Esophagus squamous epithelium (tissue), 5 donors: ENCODE measurements at regions not wholly inside any gene's neighbourhood (a gene's known extent, or its start where the extent isn't known, plus 50 kb on each side); places are given as distances from the start of the nearest gene placed in this dataset.
"Not testable (repeated sequence)": the region's sequence is repeated elsewhere in the genome, so short reads cannot be mapped to it uniquely, and the experiment has no call there.

Experiments used
- DNase-seq: peaks from one replicate; lab custom pipeline; 2025; lab: John Stamatoyannopoulos, UW
- H3K27ac ChIP-seq, 4 donors: fragments of 200-600 bp; sonication (generic); one replicate each; pipeline ENCODE4 v1.5.1; 2016 to 2019; ENCODE audit warnings: mild to moderate bottlenecking in 1 of 4
- H3K27me3 ChIP-seq, 4 donors: fragments of 200-600 bp; sonication (generic); 1 replicate in 3 of 4; 2 replicates in 1 of 4; pipeline versions ENCODE4 v1.5.1 to v1.6.0; 2017 to 2021; ENCODE audit warnings: antibody characterized with exemption in 1 of 4
- H3K36me3 ChIP-seq, 3 donors: fragments of 200-600 bp; sonication (generic); one replicate each; pipeline ENCODE4 v1.5.1; 2016 to 2019
- H3K4me1 ChIP-seq, 3 donors: fragments of 200-600 bp; sonication (generic); one replicate each; pipeline ENCODE4 v1.5.1; 2017 to 2019
- H3K4me3 ChIP-seq, 4 donors: fragments of 200-600 bp; sonication (generic); 1 replicate in 3 of 4; 2 replicates in 1 of 4; pipeline ENCODE4 v1.5.1; 2016 to 2019; ENCODE audit warnings: mild to moderate bottlenecking in 2 of 4, moderate library complexity in 1 of 4
- H3K9me3 ChIP-seq, 3 donors: fragments of 200-600 bp; sonication (generic); one replicate each; pipeline ENCODE4 v1.5.1; 2016 to 2019
- CTCF ChIP-seq, 6 experiments: fragments of 450-650 bp in 4 of 6; fragments of 200-600 bp in 2 of 6; sonication (generic) in 2 of 6; IDR thresholded peaks; one replicate each; pipeline ENCODE4 v1.5.1; 2016 to 2019; ENCODE audit warnings: antibody characterized with exemption in 6 of 6, mild to moderate bottlenecking in 4 of 6, moderate library complexity in 4 of 6
- POLR2A ChIP-seq, 4 donors: fragments of 450-650 bp; IDR thresholded peaks; one replicate each; pipeline ENCODE4 v1.6.1; 2017; ENCODE audit warnings: antibody characterized with exemption in 4 of 4, mild to moderate bottlenecking in 4 of 4, moderate library complexity in 3 of 4
- WGBS, 2 donors: methylation state at CpG; one replicate each; pipeline ENCODE4 v1.1.5; 2018; 5-methylcytosine and 5-hydroxymethylcytosine counted together
- intact Hi-C: fragments of 100-400 bp; cut with DNase I; formaldehyde crosslinking; loops from one replicate; pipeline ENCODE4 v1.15.0; 2022
- donor health status: DM: yes; HTN: yes; CAD: no.

- Histone ChIP-seq H3K4me1 (no peaks in the 10 kb centered on the region), H3K4me3 (no peak overlapping the region), H3K27me3 (no peaks in the 10 kb centered on the region), H3K9me3 (no peaks in the 10 kb centered on the region), H3K36me3 (no peaks in the 10 kb centered on the region), H3K27ac (no peak overlapping the region)
- no peak for DNase-seq
- TF ChIP-seq CTCF (IDR thresholded peaks at IDR 0.05) (no peak), POLR2A (IDR thresholded peaks at IDR 0.05) (no peak)
- WGBS, 2 donors = 73 to 82% methylated on average over 1 of the region's 1 CpG
- intact Hi-C loops = no loop called here
Measured at GRCh38 chr2:183964565-183964964, 633.8 kb upstream of the ZNF804A start.

- 88 to 94% methylated on average over 6 of the region's 6 CpGs for WGBS, 2 donors
Measured at GRCh38 chr2:183967756-183968155, 630.6 kb upstream of the ZNF804A start.

GRCh38 chr2:183975676-183976075, 622.7 kb upstream of the ZNF804A start:
- H3K9me3 ChIP-seq, H3K27me3 ChIP-seq, intact Hi-C loops, H3K27ac ChIP-seq, H3K4me1 ChIP-seq, DNase-seq, H3K36me3 ChIP-seq, H3K4me3 ChIP-seq: not testable (repeated sequence)
- 85 to 88% methylated on average over 6 to 7 of the region's 8 CpGs for WGBS, 2 donors

More at GRCh38 chr2:183967756-183968155, 630.6 kb upstream of the ZNF804A start:
- H3K4me3 ChIP-seq = no peak overlapping the region
- no peaks in the 10 kb centered on the region for H3K4me1 ChIP-seq
- DNase-seq = no peak
- TF ChIP-seq CTCF (IDR thresholded peaks at IDR 0.05) (no peak), POLR2A (IDR thresholded peaks at IDR 0.05) (no peak)
- no peaks in the 10 kb centered on the region for H3K27me3 ChIP-seq
- no peak overlapping the region for H3K27ac ChIP-seq
- H3K36me3 ChIP-seq = no peaks in the 10 kb centered on the region
- no peaks in the 10 kb centered on the region for H3K9me3 ChIP-seq
- intact Hi-C loops = no loop called here

DNA sequence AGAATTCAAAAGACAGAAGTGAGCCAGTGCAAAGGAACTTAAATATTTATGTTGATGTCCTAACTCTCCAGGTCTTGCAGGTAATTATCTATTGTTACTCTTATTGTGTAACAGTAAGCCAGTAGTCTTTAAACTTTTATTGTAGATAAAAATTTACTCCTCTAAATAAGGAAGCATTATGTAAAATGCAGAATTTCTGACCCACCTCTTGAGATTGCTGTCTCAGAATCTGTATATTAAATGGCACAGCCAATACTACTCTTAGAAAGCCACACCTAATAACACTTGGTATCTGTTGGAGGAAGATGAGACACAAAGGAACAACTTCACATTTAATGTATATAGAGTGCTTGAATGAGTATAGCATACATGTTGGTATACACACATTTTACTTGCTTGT, 613.5 kb upstream of the ZNF804A start:
- no peaks in the 10 kb centered on the region for H3K27me3 ChIP-seq
- no peak overlapping the region for H3K4me3 ChIP-seq
- no peak overlapping the region for H3K27ac ChIP-seq
- H3K4me1 ChIP-seq = no peaks in the 10 kb centered on the region
- H3K36me3 ChIP-seq = no peaks in the 10 kb centered on the region
- no peak for TF ChIP-seq CTCF (IDR thresholded peaks at IDR 0.05)
- no peak for TF ChIP-seq POLR2A (IDR thresholded peaks at IDR 0.05)
- no peaks in the 10 kb centered on the region for H3K9me3 ChIP-seq
- intact Hi-C loops = no loop called here
- no peak for DNase-seq

DNA sequence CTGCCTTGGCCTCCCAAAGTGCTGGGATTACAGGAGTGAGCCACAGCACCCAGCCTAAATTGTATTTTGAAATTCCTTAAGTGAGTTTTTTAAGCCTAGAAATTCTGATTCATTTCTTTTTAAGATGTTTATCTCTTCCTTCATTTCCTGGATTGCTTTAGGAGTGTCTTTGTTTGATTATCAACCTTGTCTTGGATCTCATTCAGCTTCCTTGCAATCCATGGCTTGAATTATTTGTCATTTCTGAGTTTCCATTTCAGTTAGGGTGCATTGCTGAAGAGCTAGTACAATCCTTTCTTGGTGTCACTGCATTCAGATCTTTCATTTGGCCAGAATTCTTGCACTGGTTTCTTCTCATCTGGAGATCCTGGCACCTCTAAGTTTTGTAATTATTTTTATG, 606.4 kb upstream of the ZNF804A start:
- no peaks in the 10 kb centered on the region for H3K27me3 ChIP-seq

More for the DNA sequence above, 606.4 kb upstream of the ZNF804A start:
- DNase-seq = no peak
- H3K4me1 ChIP-seq = no peaks in the 10 kb centered on the region
- no peak overlapping the region for H3K4me3 ChIP-seq
- H3K27ac ChIP-seq = no peak overlapping the region
- no peaks in the 10 kb centered on the region for H3K9me3 ChIP-seq
- intact Hi-C loops = no loop called here
- TF ChIP-seq POLR2A (IDR thresholded peaks at IDR 0.05) = no peak
- TF ChIP-seq CTCF (IDR thresholded peaks at IDR 0.05) = no peak
- H3K36me3 ChIP-seq = no peaks in the 10 kb centered on the region
